A673 (cell line): ENCODE measurements at regions not wholly inside any gene's neighbourhood (a gene's known extent, or its start where the extent isn't known, plus 50 kb on each side); places are given as distances from the start of the nearest gene placed in this dataset.

Source experiments
- BruUV-seq: library from RNA; stranded (reverse); fragments of 400-500 nt; replicated peaks from 2 replicates; lab custom pipeline; 2021; lab: Mats Ljungman, UMichigan
- CTCF ChIA-PET: fragments of 300-600 bp; sonication (Branson Sonifier 250); formaldehyde crosslinking; loops from one replicate; lab custom pipeline; 2022; ENCODE audit warnings: antibody characterized with exemption; lab: Charles Lee
- POLR2A ChIA-PET: fragments of 300-600 bp; sonication (Branson Sonifier 250); formaldehyde crosslinking; loops from one replicate; lab custom pipeline; 2022; ENCODE audit warnings: antibody characterized with exemption; ENCODE audit not compliant: low non-redundant PET; lab: Charles Lee
- DNase-seq: peaks from one replicate; pipeline ENCODE4 v3.0.0-alpha.2; 2015; ENCODE audit warnings: low spot score
- H3K27ac ChIP-seq: fragments of 200-600 bp; sonication (generic); 2 replicates; pipeline ENCODE4 v1.5.1; 2016; ENCODE audit warnings: mixed run types, low read depth, mild to moderate bottlenecking, mixed read lengths, antibody characterized with exemption, low read length; ENCODE audit not compliant: poor library complexity, severe bottlenecking
- H3K27me3 ChIP-seq: fragments of 200-600 bp; sonication (generic); replicated peaks from 2 replicates; pipeline ENCODE4 v1.6.1; 2017; ENCODE audit warnings: mixed run types, low read depth, mild to moderate bottlenecking, mixed read lengths, antibody characterized with exemption, low read length; ENCODE audit not compliant: insufficient read depth, poor library complexity
- H3K36me3 ChIP-seq: fragments of 200-600 bp; sonication (generic); 2 replicates; pipeline ENCODE4 v1.6.1; 2016; ENCODE audit warnings: mixed run types, mild to moderate bottlenecking, mixed read lengths, antibody characterized with exemption, low read length; ENCODE audit not compliant: insufficient read depth, poor library complexity, severe bottlenecking
- H3K4me1 ChIP-seq: fragments of 200-600 bp; sonication (generic); 2 replicates; pipeline ENCODE4 v1.6.1; 2017; ENCODE audit warnings: mixed run types, mild to moderate bottlenecking, mixed read lengths, antibody characterized with exemption, low read length; ENCODE audit not compliant: insufficient read depth, poor library complexity, severe bottlenecking
- H3K4me3 ChIP-seq: fragments of 200-600 bp; sonication (generic); 2 replicates; pipeline ENCODE4 v1.5.1; 2016; ENCODE audit warnings: low read depth, mixed run types, mild to moderate bottlenecking, mixed read lengths, low read length; ENCODE audit not compliant: poor library complexity, severe bottlenecking
- H3K9me3 ChIP-seq: fragments of 200-600 bp; sonication (generic); 2 replicates; pipeline ENCODE4 v1.6.1; 2016; ENCODE audit warnings: mixed run types, low read depth, mild to moderate bottlenecking, mixed read lengths, antibody characterized with exemption, low read length; ENCODE audit not compliant: poor library complexity, severe bottlenecking
- EZH2 ChIP-seq: fragments of 200-600 bp; sonication (generic); IDR thresholded peaks from 2 replicates; pipeline ENCODE4 v1.6.1; 2017; ENCODE audit warnings: borderline replicate concordance, low read depth, mild to moderate bottlenecking, mixed read lengths, antibody characterized with exemption, low read length; ENCODE audit not compliant: poor library complexity, severe bottlenecking
- intact Hi-C: fragments of 100-400 bp; cut with micrococcal nuclease; formaldehyde crosslinking; loops from one replicate; pipeline ENCODE4 v1.10.0; 2022; ENCODE audit not compliant: unreplicated experiment
- TF ChIP-seq, protein P1 (sequence below): fragments of 300-800, 200-600 bp; sonication (generic); conservative IDR thresholded peaks from 2 replicates; pipeline ENCODE4 v1.5.1; 2017; ENCODE audit warnings: low read depth, mild to moderate bottlenecking, antibody characterized with exemption, low read length, moderate library complexity, mixed read lengths

GRCh38 chr7:109062798-109063197 is 493.1 kb downstream of the DNAJB9 start:
- intact Hi-C loops: no loop called here
- CTCF ChIA-PET: no interaction called here
- no peaks in the 10 kb centered on the region for H3K9me3 ChIP-seq

DNA sequence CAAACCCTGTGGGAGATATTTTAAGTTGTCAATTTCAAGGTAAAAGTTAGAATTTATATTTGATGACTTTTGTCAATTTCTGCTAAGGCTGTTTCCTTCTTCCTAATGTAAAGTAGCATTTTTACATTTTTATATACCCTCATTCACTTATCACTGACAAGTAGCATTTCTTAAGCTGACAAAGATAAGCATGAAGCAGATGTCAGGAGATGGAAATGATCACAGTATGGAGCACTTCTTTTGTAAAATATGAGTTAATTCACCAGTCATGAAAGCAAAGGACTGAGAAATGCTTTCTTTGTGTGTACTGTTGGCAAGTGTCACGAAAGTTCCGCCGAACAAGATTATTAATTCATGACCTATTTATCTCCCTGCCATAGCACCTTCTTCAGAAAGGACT is 503.9 kb downstream of the DNAJB9 start:
- intact Hi-C loops: loop anchor here (10.0 kb wide), 1 partner anchor 269 kb away; no protein-coding TSS in a partner anchor
- no peak overlapping the region for H3K4me3 ChIP-seq
- ChIA-PET CTCF (no interaction called here), POLR2A (no interaction called here)
- TF ChIP-seq EZH2: no peak
- TF ChIP-seq, protein P1, sequence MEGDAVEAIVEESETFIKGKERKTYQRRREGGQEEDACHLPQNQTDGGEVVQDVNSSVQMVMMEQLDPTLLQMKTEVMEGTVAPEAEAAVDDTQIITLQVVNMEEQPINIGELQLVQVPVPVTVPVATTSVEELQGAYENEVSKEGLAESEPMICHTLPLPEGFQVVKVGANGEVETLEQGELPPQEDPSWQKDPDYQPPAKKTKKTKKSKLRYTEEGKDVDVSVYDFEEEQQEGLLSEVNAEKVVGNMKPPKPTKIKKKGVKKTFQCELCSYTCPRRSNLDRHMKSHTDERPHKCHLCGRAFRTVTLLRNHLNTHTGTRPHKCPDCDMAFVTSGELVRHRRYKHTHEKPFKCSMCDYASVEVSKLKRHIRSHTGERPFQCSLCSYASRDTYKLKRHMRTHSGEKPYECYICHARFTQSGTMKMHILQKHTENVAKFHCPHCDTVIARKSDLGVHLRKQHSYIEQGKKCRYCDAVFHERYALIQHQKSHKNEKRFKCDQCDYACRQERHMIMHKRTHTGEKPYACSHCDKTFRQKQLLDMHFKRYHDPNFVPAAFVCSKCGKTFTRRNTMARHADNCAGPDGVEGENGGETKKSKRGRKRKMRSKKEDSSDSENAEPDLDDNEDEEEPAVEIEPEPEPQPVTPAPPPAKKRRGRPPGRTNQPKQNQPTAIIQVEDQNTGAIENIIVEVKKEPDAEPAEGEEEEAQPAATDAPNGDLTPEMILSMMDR: no peak
- no peaks in the 10 kb centered on the region for H3K9me3 ChIP-seq
- BruUV-seq: no TSS peak
- no peaks in the 10 kb centered on the region for H3K4me1 ChIP-seq
- H3K27ac ChIP-seq: no peak overlapping the region
- H3K27me3 ChIP-seq: no peaks in the 10 kb centered on the region
- H3K36me3 ChIP-seq: no peaks in the 10 kb centered on the region
- DNase-seq: no peak

More at GRCh38 chr7:109062798-109063197, 493.1 kb downstream of the DNAJB9 start:
- TF ChIP-seq EZH2: no peak
- TF ChIP-seq, protein P1: no peak
- POLR2A ChIA-PET: no interaction called here
- no peak overlapping the region for H3K4me3 ChIP-seq
- H3K27ac ChIP-seq: no peak overlapping the region
- BruUV-seq: no TSS peak
- no peak for DNase-seq
- H3K27me3 ChIP-seq: no peaks in the 10 kb centered on the region
- no peaks in the 10 kb centered on the region for H3K4me1 ChIP-seq
- no peaks in the 10 kb centered on the region for H3K36me3 ChIP-seq

GRCh38 chr7:109076396-109076972 is 506.8 kb downstream of the DNAJB9 start:
- Histone ChIP-seq H3K9me3 (no peaks in the 10 kb centered on the region), H3K27ac (no peak overlapping the region), H3K4me1 (no peaks in the 10 kb centered on the region), H3K4me3 (no peak overlapping the region), H3K27me3 (no peaks in the 10 kb centered on the region), H3K36me3 (no peaks in the 10 kb centered on the region)
- ChIA-PET CTCF (no interaction called here), POLR2A (no interaction called here)
- intact Hi-C loops: loop anchor here (10.0 kb wide), 1 partner anchor 272 kb away; no protein-coding TSS in a partner anchor
- no peak for DNase-seq
- BruUV-seq: no TSS peak
- no peak for TF ChIP-seq EZH2
- TF ChIP-seq, protein P1: no peak
